ENCODE measurements at regions not wholly inside any gene's neighbourhood (a gene's known extent, or its start where the extent isn't known, plus 50 kb on each side); places are given as distances from the start of the nearest gene placed in this dataset.

DNA sequence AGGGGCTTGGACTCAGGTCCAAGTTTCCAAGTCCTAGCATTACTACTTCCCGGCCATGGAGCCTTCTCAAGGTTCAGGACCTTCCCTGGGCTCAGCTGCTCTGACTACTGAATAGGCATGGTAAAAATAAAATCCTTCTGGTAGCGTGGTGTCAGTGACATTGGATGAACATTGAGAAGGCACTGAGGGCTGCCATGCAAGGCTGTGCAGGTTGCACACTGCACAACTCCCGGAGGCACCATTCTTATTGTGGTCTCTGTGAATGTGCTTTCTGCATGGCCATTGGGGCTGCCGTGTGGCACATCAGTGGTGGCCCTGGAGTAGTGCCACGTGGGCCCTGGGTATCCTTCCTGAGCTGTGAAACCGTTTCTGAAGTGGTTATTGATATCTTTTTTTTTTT, 250.2 kb upstream of the CIBAR2 start:
- DNase-seq (ENCODE audit: low spot score) = no peak

- no peak for DNase-seq (ENCODE audit: low spot score)
These were observed 249.7 kb upstream of the GSE1 start for GRCh38 chr16:85363427-85363826.

DNA sequence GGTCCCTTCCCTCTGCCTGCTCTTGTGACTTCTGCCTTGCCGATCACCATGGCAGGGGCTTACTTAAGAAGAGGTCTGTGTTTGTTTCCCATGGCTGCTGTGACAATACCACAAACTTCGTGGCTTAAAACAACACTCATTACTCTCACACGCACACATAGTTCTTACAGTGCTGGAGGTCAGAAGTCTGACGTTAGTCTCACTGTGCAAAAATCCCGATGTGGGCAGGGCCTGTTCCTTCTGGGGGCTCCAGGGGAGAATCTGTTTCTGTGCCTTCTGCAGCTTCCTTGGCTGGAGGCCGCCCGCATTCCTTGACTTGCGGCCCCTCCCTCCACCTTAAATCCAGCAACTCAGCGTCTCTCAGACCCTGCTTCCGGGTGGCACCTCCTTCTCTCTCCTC, 249.2 kb upstream of the GSE1 start:
- no peak for DNase-seq (ENCODE audit: low spot score)

DNA sequence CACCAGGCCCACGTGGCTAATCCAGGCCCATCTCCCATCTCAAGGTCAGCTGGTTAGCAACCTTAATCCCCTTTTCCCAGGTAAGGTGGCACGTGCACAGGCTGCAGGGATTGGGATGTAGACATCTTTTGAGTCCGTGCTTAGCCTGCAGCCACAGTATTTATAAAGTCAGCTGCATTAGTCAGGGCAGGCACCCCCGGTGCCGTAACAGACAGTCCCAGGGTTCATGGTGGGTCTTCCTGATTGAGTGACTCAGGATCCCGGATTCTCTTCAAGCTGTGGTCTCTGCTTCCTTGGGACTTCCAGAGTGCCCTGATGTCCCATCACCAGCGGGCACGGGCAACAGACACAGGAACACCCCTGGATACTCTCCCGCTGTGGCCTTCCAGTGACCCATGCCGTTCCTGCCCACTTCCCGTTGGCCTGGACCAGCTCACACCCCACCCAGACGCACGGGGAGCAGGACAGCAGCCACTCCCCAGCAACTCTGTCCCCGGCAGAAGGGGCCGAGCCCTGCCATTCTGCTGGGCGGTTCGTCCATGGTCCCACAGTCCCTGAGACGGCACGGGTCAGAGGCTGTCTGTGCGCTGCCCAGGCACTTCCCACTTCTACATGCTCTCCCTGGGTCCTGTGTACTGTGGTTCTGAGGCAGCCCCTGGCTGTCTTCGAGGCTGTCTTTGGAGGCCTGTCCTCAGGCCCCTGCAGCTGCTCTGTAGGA, 248.6 kb upstream of the GSE1 start:
- no peak for DNase-seq (ENCODE audit: low spot score)

- no peak for DNase-seq (ENCODE audit: low spot score)
These were observed 248.0 kb upstream of the GSE1 start for GRCh38 chr16:85365120-85365519.

DNA sequence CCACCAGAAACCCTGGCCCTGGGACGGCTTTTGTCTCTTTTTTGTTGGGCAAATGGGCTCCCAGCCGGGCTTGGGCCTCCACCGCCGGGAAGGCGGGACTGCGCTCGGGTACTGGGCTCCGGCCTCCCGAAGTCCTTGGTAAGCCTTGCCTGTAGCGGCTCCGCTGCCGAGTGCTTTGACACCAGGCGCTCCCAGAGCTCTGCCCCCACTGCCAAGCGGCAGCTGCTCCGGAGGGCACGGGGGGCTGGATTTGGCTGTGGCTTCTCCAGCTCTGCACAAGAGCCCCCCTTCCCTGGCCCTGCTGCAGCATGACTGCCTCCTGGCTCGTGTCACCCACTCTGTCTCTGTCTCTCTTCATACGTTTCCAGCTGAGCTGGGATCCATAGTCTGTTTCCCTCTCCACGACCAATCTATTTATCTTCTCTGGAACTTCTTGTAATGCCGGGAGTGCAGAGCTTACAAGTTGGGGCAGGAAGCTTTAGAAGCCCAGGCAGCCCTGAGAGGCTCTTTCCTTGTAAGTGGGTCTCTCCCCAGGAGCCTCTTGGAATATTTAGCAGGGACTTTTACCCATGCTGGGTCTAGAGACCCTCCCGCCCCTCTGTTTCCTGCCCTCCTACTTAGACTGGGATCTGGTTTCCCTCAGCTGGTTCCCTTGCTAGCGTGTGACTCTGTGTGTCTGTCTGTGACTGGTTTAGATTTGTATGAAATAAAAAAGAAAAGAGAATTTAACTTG, 246.9 kb upstream of the GSE1 start:
- DNase-seq (ENCODE audit: low spot score) = no peak

GRCh38 chr16:85367485-85367884, 245.6 kb upstream of the GSE1 start:
- DNase-seq (ENCODE audit: low spot score) = no peak

DNA sequence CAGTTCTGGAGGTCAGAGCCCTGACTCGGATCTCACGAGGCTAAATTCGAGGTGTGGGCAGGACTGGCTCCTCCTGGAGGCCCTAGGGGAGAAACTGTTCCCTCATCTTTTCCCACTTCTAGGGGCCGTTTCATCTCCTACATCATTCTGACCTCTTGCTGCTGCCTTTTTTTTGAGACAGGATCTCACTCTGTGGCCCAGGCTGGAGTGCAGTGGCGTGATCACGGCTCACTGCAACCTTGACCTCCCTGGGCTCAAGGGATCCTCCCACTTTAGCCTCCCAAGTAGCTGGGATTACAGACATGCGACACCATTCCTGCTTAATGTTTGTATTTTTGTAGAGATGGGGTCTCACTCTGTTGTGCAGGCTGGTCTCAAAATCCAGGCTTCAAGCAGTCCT, 244.1 kb upstream of the GSE1 start:
- DNase-seq (ENCODE audit: low spot score) = no peak

- peak; percentile 94 for DNase-seq (ENCODE audit: low spot score)
These were observed 243.2 kb upstream of the GSE1 start for GRCh38 chr16:85369741-85370528.

- DNase-seq (ENCODE audit: low spot score) = no peak
These were observed 242.6 kb upstream of the GSE1 start for GRCh38 chr16:85370543-85370880.

GRCh38 chr16:85370881-85371651, 242.1 kb upstream of the GSE1 start:
- DNase-seq (ENCODE audit: low spot score) = no peak

DNA sequence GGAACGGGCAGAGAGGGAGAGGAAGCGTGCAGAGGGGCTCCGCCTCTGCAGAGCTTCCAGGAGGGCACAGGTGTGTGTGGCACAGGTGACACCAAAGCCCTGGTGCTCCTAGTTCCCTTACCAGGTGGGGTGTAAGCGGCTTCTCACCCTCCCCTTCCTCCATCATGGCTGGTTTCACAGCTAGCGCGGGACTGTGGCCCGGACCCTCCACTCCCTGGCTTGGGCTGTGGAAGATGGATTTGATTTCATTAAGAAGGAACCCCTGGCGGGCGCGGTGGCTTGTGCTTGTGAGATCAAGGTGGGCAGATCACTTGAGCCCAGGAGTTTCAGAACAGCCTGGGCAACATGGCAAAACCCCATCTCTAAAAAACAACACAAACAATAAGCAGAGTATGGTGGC, 241.2 kb upstream of the GSE1 start:
- no peak for DNase-seq (ENCODE audit: low spot score)

GRCh38 chr16:85372627-85373372, 240.3 kb upstream of the GSE1 start:
- no peak for DNase-seq (ENCODE audit: low spot score)

DNA sequence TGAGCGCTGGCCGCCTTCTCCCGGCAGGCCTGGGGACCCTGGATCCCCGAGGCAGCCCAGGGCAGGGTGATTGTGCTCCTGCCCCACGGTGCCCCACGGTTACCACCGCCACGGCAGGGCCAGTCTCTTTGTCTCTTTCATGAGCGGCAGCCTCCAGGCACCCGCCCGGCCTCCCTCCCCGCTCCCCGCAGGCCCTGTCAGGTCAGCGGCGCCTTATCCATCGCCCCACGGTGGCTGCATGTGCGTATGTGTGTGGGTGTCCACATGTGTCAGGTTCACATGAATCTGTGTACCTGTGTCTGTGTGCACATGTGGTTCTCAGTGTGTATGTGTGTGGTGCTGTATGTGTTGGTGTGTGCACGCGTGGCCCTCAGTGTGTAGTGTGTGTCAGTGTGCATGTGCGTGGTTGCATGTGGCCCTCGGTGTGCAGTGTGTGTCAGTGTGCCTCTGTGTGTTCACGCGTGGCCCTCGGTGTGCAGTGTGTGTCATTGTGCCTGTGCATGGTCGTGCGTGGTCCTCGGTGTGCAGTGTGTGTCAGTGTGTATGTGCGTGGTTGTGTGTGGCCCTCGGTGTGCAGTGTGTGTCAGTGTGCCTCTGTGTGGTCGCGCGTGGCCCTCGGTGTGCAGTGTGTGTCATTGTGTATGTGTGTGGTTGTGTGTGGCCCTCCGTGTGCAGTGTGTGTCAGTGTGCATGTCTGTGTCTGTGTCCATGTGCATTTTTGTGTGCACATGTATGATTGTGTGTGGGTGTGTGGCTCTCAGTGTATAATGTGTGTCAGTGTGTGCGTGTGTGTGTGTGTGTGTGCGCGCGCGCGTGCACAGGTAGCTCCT, 239.2 kb upstream of the GSE1 start:
- DNase-seq (ENCODE audit: low spot score) = no peak

DNA sequence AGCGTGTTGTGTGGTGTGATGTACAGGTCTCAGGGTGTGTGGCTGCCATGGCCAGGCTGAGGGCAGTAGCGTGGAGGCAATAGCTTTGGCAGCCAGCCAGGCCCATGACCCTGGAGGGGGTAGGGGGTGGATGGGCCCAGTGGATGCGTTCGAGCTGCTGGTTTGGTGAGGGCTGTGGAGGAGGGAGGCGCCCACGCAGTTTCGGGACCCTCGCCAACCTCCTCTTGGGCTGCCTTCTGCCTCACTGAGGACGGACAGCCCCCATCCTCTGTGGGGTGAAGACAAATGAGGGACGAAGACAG, 238.6 kb upstream of the GSE1 start:
- DNase-seq (ENCODE audit: low spot score) = no peak

- no peak for DNase-seq (ENCODE audit: low spot score)
These were observed 237.8 kb upstream of the GSE1 start for GRCh38 chr16:85375282-85375681.

- no peak for DNase-seq (ENCODE audit: low spot score)
These were observed 236.6 kb upstream of the GSE1 start for GRCh38 chr16:85376292-85377095.

DNA sequence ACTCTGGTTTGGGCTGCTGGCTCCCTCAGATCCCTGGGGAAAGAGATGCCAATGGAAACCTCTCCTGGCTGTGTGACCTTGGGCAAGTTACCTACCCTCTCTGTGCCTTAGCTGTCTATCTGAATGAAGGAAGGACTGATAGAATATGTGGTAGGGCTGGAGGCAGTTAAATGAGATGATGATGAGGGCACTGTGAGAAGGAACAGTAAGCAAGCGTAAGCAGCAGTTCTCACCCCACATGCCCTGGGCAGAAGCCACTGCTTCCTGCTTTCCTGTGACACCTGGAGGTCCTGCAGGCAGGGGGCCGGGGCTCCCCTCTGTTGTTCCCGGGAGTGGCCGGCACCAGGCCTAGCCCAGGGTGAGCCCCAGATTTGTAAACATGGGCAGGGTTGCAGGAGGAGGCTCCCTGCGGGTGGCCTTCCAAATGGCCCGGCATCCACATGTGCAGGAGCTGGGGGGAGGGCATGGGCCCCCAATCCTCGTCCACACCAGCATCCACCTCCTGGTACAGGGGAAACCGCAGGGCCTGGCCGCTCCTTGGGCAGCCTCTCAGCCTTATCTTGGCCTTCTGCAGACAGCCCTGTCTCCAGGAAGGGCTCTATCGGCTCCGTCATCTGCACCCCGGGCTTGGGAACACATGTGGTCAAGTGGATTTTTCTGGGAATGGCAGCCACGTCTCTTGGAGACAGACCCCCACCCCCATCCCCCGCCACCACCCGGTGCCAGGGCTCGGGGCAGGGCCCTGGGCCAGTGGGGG, 235.6 kb upstream of the GSE1 start:
- no peak for DNase-seq (ENCODE audit: low spot score)

Data from HuH-7.5 (cell line).